GM11168 (cell line): ENCODE measurements at regions not wholly inside any gene's neighbourhood (a gene's known extent, or its start where the extent isn't known, plus 50 kb on each side); places are given as distances from the start of the nearest gene placed in this dataset.
"Not testable (repeated sequence)": the region's sequence is repeated elsewhere in the genome, so short reads cannot be mapped to it uniquely, and the experiment has no call there.

Experiments used
- in situ Hi-C: fragments of 300-500 bp; cut with MboI; formaldehyde crosslinking; loops from one replicate; pipeline ENCODE4 v1.12.0; 2022; ENCODE audit warnings: low sequenced_read_pairs; ENCODE audit not compliant: unreplicated experiment

GRCh38 chr18:70758780-70759179 is 469.9 kb downstream of the SOCS6 start:
- in situ Hi-C loops = no loop called here

GRCh38 chr18:70754486-70754885 is 465.6 kb downstream of the SOCS6 start:
- in situ Hi-C loops = no loop called here

GRCh38 chr18:70732916-70733315 is 444.1 kb downstream of the SOCS6 start:
- in situ Hi-C loops = no loop called here

GRCh38 chr18:70732188-70732587 is 443.3 kb downstream of the SOCS6 start:
- in situ Hi-C loops = no loop called here

- in situ Hi-C loops = no loop called here
Measured at GRCh38 chr18:70720607-70721006, 431.8 kb downstream of the SOCS6 start.

- in situ Hi-C loops = no loop called here
Measured at GRCh38 chr18:70709720-70710119, 420.9 kb downstream of the SOCS6 start.

GRCh38 chr18:70709144-70709543 is 420.3 kb downstream of the SOCS6 start:
- in situ Hi-C loops = no loop called here

- in situ Hi-C loops = no loop called here
Measured at GRCh38 chr18:70705831-70706416, 417.1 kb downstream of the SOCS6 start.

- in situ Hi-C loops = no loop called here
Measured at GRCh38 chr18:70700496-70700895, 411.7 kb downstream of the SOCS6 start.

GRCh38 chr18:70698574-70698973 is 409.7 kb downstream of the SOCS6 start:
- in situ Hi-C loops = no loop called here

- in situ Hi-C loops = no loop called here
Measured at GRCh38 chr18:70693246-70693645, 404.4 kb downstream of the SOCS6 start.

- in situ Hi-C loops = not testable (repeated sequence)
Measured at GRCh38 chr18:70689765-70690164, 400.9 kb downstream of the SOCS6 start.

- in situ Hi-C loops = no loop called here
Measured at GRCh38 chr18:70688286-70688685, 399.4 kb downstream of the SOCS6 start.

GRCh38 chr18:70684821-70685220 is 396.0 kb downstream of the SOCS6 start:
- in situ Hi-C loops = no loop called here

GRCh38 chr18:70683263-70683662 is 394.4 kb downstream of the SOCS6 start:
- in situ Hi-C loops = no loop called here

GRCh38 chr18:70674896-70675295 is 386.1 kb downstream of the SOCS6 start:
- in situ Hi-C loops = no loop called here

- in situ Hi-C loops = no loop called here
Measured at GRCh38 chr18:70673831-70674230, 385.0 kb downstream of the SOCS6 start.

- in situ Hi-C loops = no loop called here
Measured at GRCh38 chr18:70672581-70672980, 383.7 kb downstream of the SOCS6 start.

- in situ Hi-C loops = no loop called here
Measured at GRCh38 chr18:70671889-70672565, 383.2 kb downstream of the SOCS6 start.

- in situ Hi-C loops = no loop called here
Measured at GRCh38 chr18:70666936-70667335, 378.1 kb downstream of the SOCS6 start.

- in situ Hi-C loops = no loop called here
Measured at GRCh38 chr18:70663141-70663540, 374.3 kb downstream of the SOCS6 start.

- in situ Hi-C loops = no loop called here
Measured at GRCh38 chr18:70662588-70662987, 373.7 kb downstream of the SOCS6 start.
